Karpas-422 (cell line): ENCODE measurements at regions not wholly inside any gene's neighbourhood (a gene's known extent, or its start where the extent isn't known, plus 50 kb on each side); places are given as distances from the start of the nearest gene placed in this dataset.

Experiments
- DNase-seq: peaks from one replicate; pipeline ENCODE4 v3.0.0-alpha.2; 2015
- H2AFZ ChIP-seq: fragments of 200-600 bp; sonication (generic); 2 replicates; pipeline ENCODE4 v1.6.1; 2014; ENCODE audit warnings: antibody characterized with exemption, low read length, mixed read lengths
- H3K27ac ChIP-seq: fragments of 200-600 bp; sonication (generic); 2 replicates; pipeline ENCODE4 v1.5.1; 2014; ENCODE audit warnings: mild to moderate bottlenecking, low read length, moderate library complexity
- H3K27me3 ChIP-seq: fragments of 200-600 bp; sonication (generic); 2 replicates; pipeline ENCODE4 v1.6.1; 2014; ENCODE audit warnings: low read length, mixed read lengths
- H3K36me3 ChIP-seq: fragments of 200-600 bp; sonication (generic); 2 replicates; pipeline ENCODE4 v1.6.1; 2014; ENCODE audit warnings: low read length, mixed read lengths; ENCODE audit not compliant: insufficient read depth
- H3K4me1 ChIP-seq: fragments of 200-600 bp; sonication (generic); 2 replicates; pipeline ENCODE4 v1.6.1; 2014; ENCODE audit warnings: mild to moderate bottlenecking, low read length, mixed read lengths
- H3K4me2 ChIP-seq: fragments of 200-600 bp; sonication (generic); 2 replicates; pipeline ENCODE4 v1.6.1; 2014; ENCODE audit warnings: low read length, low read depth, mild to moderate bottlenecking; ENCODE audit not compliant: poor library complexity, severe bottlenecking
- H3K4me3 ChIP-seq: fragments of 200-600 bp; sonication (generic); 2 replicates; pipeline ENCODE4 v1.5.1; 2014; ENCODE audit warnings: mild to moderate bottlenecking, antibody characterized with exemption, low read length, mixed read lengths
- H3K79me2 ChIP-seq: fragments of 200-600 bp; sonication (generic); 2 replicates; pipeline ENCODE4 v1.6.1; 2014; ENCODE audit warnings: mild to moderate bottlenecking, low read length, mixed read lengths
- H3K9ac ChIP-seq: fragments of 200-600 bp; sonication (generic); 2 replicates; pipeline ENCODE4 v1.6.0; 2014; ENCODE audit warnings: low read length
- H3K9me2 ChIP-seq: fragments of 200-600 bp; sonication (generic), shearing (Covaris generic); replicated peaks from 2 replicates; pipeline ENCODE4 v1.6.0; 2014; ENCODE audit warnings: mild to moderate bottlenecking, low read length, moderate library complexity; ENCODE audit not compliant: insufficient read depth
- H3K9me3 ChIP-seq: fragments of 300-700, 200-600 bp; sonication (generic); 2 replicates; pipeline ENCODE4 v1.6.1; 2014; ENCODE audit warnings: low read length, mixed read lengths
- H4K20me1 ChIP-seq: fragments of 200-600 bp; sonication (generic); 2 replicates; pipeline ENCODE4 v1.6.1; 2014; ENCODE audit warnings: mild to moderate bottlenecking, antibody characterized with exemption, low read length, low read depth; ENCODE audit not compliant: insufficient read depth

DNA sequence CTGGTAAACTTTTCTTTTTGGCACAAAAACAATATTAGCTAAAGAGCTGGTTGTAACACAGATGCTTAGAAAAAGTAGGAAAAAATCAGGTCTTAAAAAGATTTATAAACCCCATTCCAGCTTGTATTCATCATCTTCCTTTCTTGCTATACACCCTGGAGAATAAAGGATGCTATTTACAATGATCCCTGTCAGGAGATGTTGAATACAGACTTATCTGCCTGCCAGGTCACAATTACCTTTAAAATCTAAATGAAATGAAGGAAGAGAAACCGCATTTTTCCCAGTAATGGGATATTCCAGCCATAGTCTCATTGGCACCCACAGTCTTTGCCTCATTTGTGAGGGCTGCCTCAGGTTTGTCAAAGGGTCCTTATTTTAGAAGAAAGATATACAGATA lies 394.1 kb upstream of the WWC1 start:
- Histone ChIP-seq H4K20me1 (no peaks in the 10 kb centered on the region), H3K36me3 (no peaks in the 10 kb centered on the region), H3K9me3 (no peaks in the 10 kb centered on the region), H3K27ac (no peak overlapping the region), H3K79me2 (no peaks in the 10 kb centered on the region), H3K4me2 (no peak overlapping the region), H3K9ac (no peak overlapping the region), H3K9me2 (no peaks in the 10 kb centered on the region), H3K4me3 (no peak overlapping the region), H3K27me3 (no peaks in the 10 kb centered on the region), H2AFZ (no peak overlapping the region), H3K4me1 (no peaks in the 10 kb centered on the region)
- DNase-seq, result no peak

DNA sequence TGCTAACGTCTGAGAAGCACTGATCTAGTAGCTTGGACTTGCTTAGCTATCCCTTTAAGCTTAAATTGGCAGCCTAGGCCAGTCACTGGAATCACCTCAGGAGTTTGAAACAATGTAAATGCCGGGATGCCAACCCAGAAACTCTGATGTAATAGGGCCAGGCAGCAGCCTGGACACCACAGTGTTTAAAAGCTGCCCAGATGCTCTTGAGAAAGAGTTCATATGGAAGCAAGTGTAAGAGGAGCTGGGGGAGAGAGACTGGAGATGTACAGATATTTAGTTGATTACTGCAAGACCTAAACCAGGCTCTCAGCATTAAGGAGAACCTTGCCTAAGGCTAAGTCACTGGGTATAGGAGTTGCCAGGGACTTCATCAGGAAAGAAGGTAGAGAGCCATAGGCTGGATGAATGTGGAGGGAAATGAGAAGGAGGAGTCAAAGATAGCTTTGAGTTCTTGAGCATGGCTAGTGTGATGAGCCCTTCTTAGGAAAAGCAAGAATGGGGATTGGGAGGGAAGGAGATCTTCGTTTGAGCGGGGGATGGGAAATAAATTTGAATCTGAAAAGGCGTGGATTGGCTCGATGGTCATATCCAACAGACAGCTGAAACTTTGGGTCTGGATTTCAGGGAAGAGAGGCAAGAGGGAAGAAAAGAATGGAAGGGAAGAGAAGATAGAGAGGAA lies 392.9 kb upstream of the WWC1 start:
- no peak overlapping the region for H3K4me2 ChIP-seq
- no peaks in the 10 kb centered on the region for H3K36me3 ChIP-seq
- H2AFZ ChIP-seq, result no peak overlapping the region
- DNase-seq, result no peak
- no peaks in the 10 kb centered on the region for H3K27me3 ChIP-seq
- H3K27ac ChIP-seq, result no peak overlapping the region
- no peaks in the 10 kb centered on the region for H3K79me2 ChIP-seq
- no peaks in the 10 kb centered on the region for H4K20me1 ChIP-seq
- no peaks in the 10 kb centered on the region for H3K9me3 ChIP-seq
- H3K9ac ChIP-seq, result no peak overlapping the region
- H3K4me1 ChIP-seq, result no peaks in the 10 kb centered on the region
- H3K4me3 ChIP-seq, result no peak overlapping the region
- no peaks in the 10 kb centered on the region for H3K9me2 ChIP-seq

DNA sequence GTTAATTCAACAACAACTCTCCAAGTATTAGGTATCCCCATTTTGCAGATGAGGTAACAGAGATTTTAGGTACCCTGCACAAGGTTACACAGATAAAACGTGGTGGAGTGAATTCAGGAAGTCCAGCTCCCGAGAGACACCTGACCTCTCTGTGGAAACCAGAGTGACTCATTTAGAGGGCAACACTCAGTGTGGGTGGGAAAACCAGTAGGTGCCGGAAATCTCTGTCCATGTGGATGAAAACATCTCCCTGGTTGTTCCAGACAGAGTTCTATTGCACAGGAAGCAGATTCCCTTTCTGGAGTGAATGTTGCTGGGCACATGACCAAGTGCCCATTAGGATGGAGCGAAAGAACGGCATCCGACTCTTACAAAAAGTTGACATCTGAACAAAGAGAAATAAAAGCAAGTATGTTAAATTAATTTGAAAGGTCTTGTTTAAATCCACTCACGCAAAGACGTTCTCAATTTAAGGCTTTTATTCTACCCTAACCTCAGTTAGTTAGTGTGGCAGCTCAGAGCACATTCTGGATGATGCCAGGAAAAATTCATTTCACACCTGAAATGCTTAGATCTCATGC lies 391.9 kb upstream of the WWC1 start:
- Histone ChIP-seq H3K9me2 (no peaks in the 10 kb centered on the region), H3K27ac (no peak overlapping the region), H3K9me3 (no peaks in the 10 kb centered on the region), H3K4me3 (no peak overlapping the region), H3K4me1 (no peaks in the 10 kb centered on the region), H3K79me2 (no peaks in the 10 kb centered on the region), H3K4me2 (no peak overlapping the region), H3K9ac (no peak overlapping the region), H2AFZ (no peak overlapping the region), H3K27me3 (no peaks in the 10 kb centered on the region), H3K36me3 (no peaks in the 10 kb centered on the region), H4K20me1 (no peaks in the 10 kb centered on the region)
- no peak for DNase-seq

DNA sequence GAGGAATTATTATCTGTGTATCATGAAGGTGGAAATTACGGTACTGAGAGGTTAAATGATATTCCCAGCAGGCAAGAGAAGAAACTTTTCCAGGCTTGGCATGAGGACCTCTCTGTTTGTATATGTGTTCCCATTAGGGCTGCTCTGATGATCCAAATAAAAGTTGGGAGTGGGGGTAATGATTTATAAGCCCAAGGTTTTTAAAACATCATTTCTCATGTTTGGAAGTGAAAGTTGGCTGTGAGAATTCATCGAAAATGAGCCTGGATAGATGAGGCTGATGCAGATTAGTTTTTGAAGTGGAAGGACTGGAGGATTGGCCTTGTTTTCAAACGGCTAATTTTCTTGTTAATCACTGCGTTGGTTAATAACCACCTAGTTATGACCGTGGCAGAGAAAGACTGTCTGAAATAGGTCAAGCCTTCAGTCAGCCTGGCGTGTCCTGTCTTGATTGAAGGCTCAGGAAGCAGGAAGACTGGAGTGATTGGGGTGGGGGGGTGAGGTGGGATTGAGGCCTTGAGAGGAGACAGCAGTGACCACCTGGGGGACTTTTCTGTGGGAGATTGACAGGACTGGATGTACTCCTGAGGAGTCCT lies 391.0 kb upstream of the WWC1 start:
- Histone ChIP-seq H3K27me3 (no peaks in the 10 kb centered on the region), H3K4me2 (no peak overlapping the region), H3K4me1 (no peaks in the 10 kb centered on the region), H3K9me3 (no peaks in the 10 kb centered on the region), H2AFZ (no peak overlapping the region), H4K20me1 (no peaks in the 10 kb centered on the region), H3K9ac (no peak overlapping the region), H3K36me3 (no peaks in the 10 kb centered on the region), H3K27ac (no peak overlapping the region), H3K4me3 (no peak overlapping the region), H3K9me2 (no peaks in the 10 kb centered on the region), H3K79me2 (no peaks in the 10 kb centered on the region)
- no peak for DNase-seq

DNA sequence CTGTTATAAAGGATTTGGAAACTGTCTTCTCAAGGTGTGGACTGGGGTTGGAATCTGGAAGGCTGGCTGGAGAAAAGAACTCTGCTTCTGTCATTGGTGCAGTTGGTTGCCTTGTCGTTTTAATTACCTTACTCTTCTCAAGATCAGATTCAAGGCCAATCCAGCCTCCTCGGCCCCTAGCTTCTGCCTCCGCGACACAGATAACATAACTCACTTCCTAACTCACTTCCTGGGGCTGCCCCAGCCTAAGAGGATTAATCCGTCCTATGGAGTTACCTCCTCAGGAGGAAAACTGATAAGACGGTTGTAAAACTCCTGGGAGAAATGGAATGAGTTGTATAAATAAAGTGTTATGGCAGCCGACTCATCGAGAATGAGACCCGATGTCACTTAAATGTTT lies 389.1 kb upstream of the WWC1 start:
- DNase-seq, result no peak
- Histone ChIP-seq H3K4me3 (no peak overlapping the region), H3K9me2 (no peaks in the 10 kb centered on the region), H3K9ac (no peak overlapping the region), H3K4me1 (no peaks in the 10 kb centered on the region), H3K79me2 (no peaks in the 10 kb centered on the region), H3K27ac (no peak overlapping the region), H3K4me2 (no peak overlapping the region), H4K20me1 (no peaks in the 10 kb centered on the region), H2AFZ (no peak overlapping the region), H3K27me3 (no peaks in the 10 kb centered on the region), H3K9me3 (no peaks in the 10 kb centered on the region), H3K36me3 (no peaks in the 10 kb centered on the region)

DNA sequence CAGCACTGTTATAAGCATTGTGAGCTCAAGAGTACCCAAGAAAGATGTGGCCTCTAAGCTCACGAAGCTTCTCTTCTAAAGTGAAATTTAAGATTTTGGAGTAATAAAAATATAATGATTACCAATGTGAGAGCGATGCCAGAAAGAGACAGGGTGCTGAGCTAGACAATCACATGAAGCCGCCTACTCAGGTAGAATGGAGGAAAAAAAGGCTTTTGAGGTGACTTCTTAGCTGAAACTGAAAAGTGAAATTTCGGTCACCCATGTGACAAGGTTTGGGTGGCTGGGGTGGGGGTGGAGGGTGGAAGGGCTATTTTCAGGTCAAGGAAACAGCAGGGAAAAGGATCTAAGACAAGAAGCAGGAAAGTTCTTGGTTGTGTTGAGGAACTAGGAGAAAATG lies 388.2 kb upstream of the WWC1 start:
- H3K27ac ChIP-seq, result no peak overlapping the region
- H3K4me3 ChIP-seq, result no peak overlapping the region
- H4K20me1 ChIP-seq, result no peaks in the 10 kb centered on the region
- no peaks in the 10 kb centered on the region for H3K27me3 ChIP-seq
- DNase-seq, result no peak
- H3K79me2 ChIP-seq, result no peaks in the 10 kb centered on the region
- no peak overlapping the region for H2AFZ ChIP-seq
- no peak overlapping the region for H3K9ac ChIP-seq
- H3K4me1 ChIP-seq, result no peaks in the 10 kb centered on the region
- H3K4me2 ChIP-seq, result no peak overlapping the region
- H3K36me3 ChIP-seq, result no peaks in the 10 kb centered on the region
- H3K9me3 ChIP-seq, result no peaks in the 10 kb centered on the region
- H3K9me2 ChIP-seq, result no peaks in the 10 kb centered on the region

DNA sequence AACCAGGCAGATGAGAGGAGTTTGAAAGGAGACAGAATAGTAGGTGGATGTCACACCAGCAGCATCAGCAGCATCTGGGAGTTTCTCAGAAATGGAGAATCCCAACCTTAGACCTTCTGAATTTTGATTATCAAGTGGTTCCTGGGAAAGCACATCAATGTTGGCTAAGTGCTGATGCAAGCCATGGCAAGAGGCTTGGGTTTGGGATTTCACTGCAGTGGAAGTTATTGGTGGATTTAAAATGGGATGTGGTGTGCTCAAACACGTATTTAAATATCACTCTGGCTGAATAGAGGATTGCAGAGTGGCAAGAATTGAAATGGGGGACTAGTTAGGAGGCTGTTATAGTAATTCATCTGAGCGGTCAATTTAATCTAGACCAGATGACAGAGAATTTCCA lies 387.8 kb upstream of the WWC1 start:
- Histone ChIP-seq H3K27ac (no peak overlapping the region), H2AFZ (no peak overlapping the region), H3K27me3 (no peaks in the 10 kb centered on the region), H3K4me2 (no peak overlapping the region), H3K79me2 (no peaks in the 10 kb centered on the region), H3K36me3 (no peaks in the 10 kb centered on the region), H3K4me3 (no peak overlapping the region), H3K4me1 (no peaks in the 10 kb centered on the region), H3K9ac (no peak overlapping the region), H3K9me3 (no peaks in the 10 kb centered on the region), H4K20me1 (no peaks in the 10 kb centered on the region), H3K9me2 (no peaks in the 10 kb centered on the region)
- no peak for DNase-seq

DNA sequence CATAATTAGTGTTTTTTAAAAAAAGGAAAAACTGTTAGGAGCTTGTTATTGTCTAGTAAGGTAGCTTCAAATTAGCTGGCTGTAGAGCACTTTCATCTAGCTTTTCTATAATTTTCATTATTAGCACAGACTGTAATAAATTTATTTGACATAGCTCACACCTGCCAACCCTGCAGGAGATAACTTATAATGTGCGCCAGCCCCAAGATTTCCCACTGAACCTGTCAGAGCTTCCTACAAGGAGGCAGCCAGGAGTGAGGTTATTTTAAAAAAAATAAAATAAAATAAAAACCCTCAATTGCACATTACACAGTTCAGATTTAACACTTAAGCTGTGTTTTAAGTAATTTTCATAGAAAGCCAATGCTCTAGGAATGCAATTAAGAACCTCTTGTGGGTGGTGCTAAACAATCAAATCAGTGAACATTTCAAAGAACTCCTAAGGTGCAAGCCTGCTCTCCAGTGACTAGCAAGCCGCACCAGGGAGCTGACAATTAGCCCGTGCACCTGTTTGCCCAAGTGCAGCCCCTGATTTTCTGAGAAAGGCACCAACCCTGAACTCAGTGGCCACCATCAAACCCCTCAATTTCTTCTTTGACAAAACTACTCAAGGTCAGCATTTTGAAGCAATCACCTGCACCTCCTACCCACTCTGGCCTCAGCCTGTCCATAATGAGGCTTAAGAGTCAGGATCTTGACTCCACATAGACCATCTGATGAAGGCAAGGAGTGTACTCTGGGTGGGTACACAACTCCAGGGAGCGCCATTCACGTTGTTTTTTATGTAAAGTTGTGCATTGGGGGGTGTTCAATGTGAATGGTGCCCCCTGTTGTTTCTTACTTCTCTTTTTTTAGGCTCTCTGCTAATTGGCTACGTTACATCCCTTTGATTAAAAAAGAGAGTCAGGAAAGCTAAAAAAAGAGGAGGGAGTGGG lies 385.3 kb upstream of the WWC1 start:
- Histone ChIP-seq H3K27ac (no peak overlapping the region), H3K27me3 (no peaks in the 10 kb centered on the region), H2AFZ (no peak overlapping the region), H3K9ac (no peak overlapping the region), H3K9me3 (no peaks in the 10 kb centered on the region), H3K4me1 (no peaks in the 10 kb centered on the region), H4K20me1 (no peaks in the 10 kb centered on the region), H3K4me2 (no peak overlapping the region), H3K9me2 (no peaks in the 10 kb centered on the region), H3K4me3 (no peak overlapping the region), H3K36me3 (no peaks in the 10 kb centered on the region), H3K79me2 (no peaks in the 10 kb centered on the region)
- no peak for DNase-seq
